Liver (tissue), 3 donors: ENCODE measurements at regions not wholly inside any gene's neighbourhood (a gene's known extent, or its start where the extent isn't known, plus 50 kb on each side); places are given as distances from the start of the nearest gene placed in this dataset.

Source experiments
- CTCF ChIP-seq: fragments of 150-350 bp; IDR thresholded peaks from 2 replicates; pipeline ENCODE4 v1.5.1; 2017; ENCODE audit warnings: improper control_type of control experiment, low read depth, low read length; ENCODE audit not compliant: missing input control
- FOXA1 ChIP-seq: IDR thresholded peaks from 2 replicates; pipeline ENCODE4 v1.6.1; 2016; ENCODE audit warnings: antibody characterized with exemption
- GABPA ChIP-seq, 2 donors: IDR thresholded peaks in 1 of 2; conservative IDR thresholded peaks in 1 of 2; 2 replicates each; pipeline ENCODE4 v1.6.1; 2016; ENCODE audit warnings: antibody characterized with exemption in 2 of 2, mild to moderate bottlenecking in 1 of 2, moderate library complexity in 1 of 2
- MAX ChIP-seq: IDR thresholded peaks from 2 replicates; pipeline ENCODE4 v1.6.1; 2016; ENCODE audit warnings: antibody characterized with exemption
- REST ChIP-seq: IDR thresholded peaks from 2 replicates; pipeline ENCODE4 v1.6.1; 2016; ENCODE audit warnings: antibody characterized with exemption, mild to moderate bottlenecking
- SP1 ChIP-seq: IDR thresholded peaks from 2 replicates; pipeline ENCODE4 v1.6.1; 2018; ENCODE audit warnings: antibody characterized with exemption, mild to moderate bottlenecking
- ZBTB33 ChIP-seq: IDR thresholded peaks from 2 replicates; pipeline ENCODE4 v1.6.1; 2016; ENCODE audit warnings: antibody characterized with exemption
- donor health status: healthy.
- donor health status: healthy.

- TF ChIP-seq CTCF (no peak), FOXA1 (no peak), REST (no peak), SP1 (no peak), ZBTB33 (no peak), MAX (no peak), GABPA (IDR thresholded peaks at IDR 0.05 in 1 of 2, conservative IDR thresholded peaks at IDR 0.05 in 1 of 2) (no peak)
Measured at GRCh38 chr3:76370749-76371520, 585.6 kb upstream of the ZNF717 start.
